K562 (cell line): ENCODE measurements at regions not wholly inside any gene's neighbourhood (a gene's known extent, or its start where the extent isn't known, plus 50 kb on each side); places are given as distances from the start of the nearest gene placed in this dataset.

ENCODE experiments used
- BCLAF1 ChIP-seq, 2 experiments: fragments of 450-650 bp in 1 of 2; IDR thresholded peaks; 2 replicates each; pipeline ENCODE4 v1.6.1; 2011 to 2017; ENCODE audit warnings: low read depth in 2 of 2, antibody characterized with exemption in 1 of 2, borderline replicate concordance in 1 of 2, low read length in 1 of 2, mild to moderate bottlenecking in 1 of 2, mixed read lengths in 1 of 2; ENCODE audit not compliant: control insufficient read depth in 1 of 2
- BRCA1 ChIP-seq, 2 experiments: fragments of 450-650 bp in 1 of 2; sonication (generic) in 1 of 2; formaldehyde crosslinking in 1 of 2; IDR thresholded peaks; 2 replicates each; pipeline versions ENCODE4 v1.5.0 to v1.6.1; 2017 to 2020; ENCODE audit warnings: mild to moderate bottlenecking in 1 of 2, missing genetic modification reagents in 1 of 2
- CBX3 ChIP-seq, 2 experiments: IDR thresholded peaks; 1 replicate in 1 of 2; 2 replicates in 1 of 2; pipeline ENCODE4 v1.6.1; 2012; ENCODE audit warnings: inconsistent platforms in 2 of 2, low read length in 2 of 2, borderline replicate concordance in 1 of 2, control low read depth in 1 of 2
- IRF9 ChIP-seq: fragments of 450-650 bp; IDR thresholded peaks from 2 replicates; pipeline ENCODE4 v1.6.1; 2016; ENCODE audit warnings: missing biosample characterization, missing genetic modification characterization
- MXD1 ChIP-seq: fragments of 250-450 bp; sonication (Bioruptor Pico); IDR thresholded peaks from 2 replicates; pipeline ENCODE4 v1.8.0; 2021; ENCODE audit warnings: borderline replicate concordance, mild to moderate bottlenecking, moderate library complexity; ENCODE audit not compliant: poor library complexity, severe bottlenecking
- NFRKB ChIP-seq: fragments of 450-650 bp; IDR thresholded peaks from 2 replicates; pipeline ENCODE4 v1.6.1; 2016; ENCODE audit warnings: low read depth
- POLR2A ChIP-seq: fragments of 450-650 bp; conservative IDR thresholded peaks from 2 replicates; pipeline ENCODE4 v1.6.1; 2016
- RCOR1 ChIP-seq, 2 experiments: IDR thresholded peaks; 2 replicates each; pipeline ENCODE4 v1.6.1; 2012; ENCODE audit warnings: low read depth in 2 of 2, low read length in 2 of 2, borderline replicate concordance in 1 of 2, improper control_type of control experiment in 1 of 2
- SMAD1 ChIP-seq: fragments of 150-350 bp; IDR thresholded peaks from 2 replicates; pipeline ENCODE4 v1.6.1; 2014; ENCODE audit warnings: low read length, low read depth; ENCODE audit not compliant: partially characterized antibody
- SMAD4 ChIP-seq: fragments of 250-450 bp; sonication (Bioruptor Pico); conservative IDR thresholded peaks from 2 replicates; pipeline ENCODE4 v1.8.0; 2021; ENCODE audit warnings: inconsistent platforms, mild to moderate bottlenecking, moderate library complexity
- SMARCE1 ChIP-seq: fragments of 450-650 bp; IDR thresholded peaks from 2 replicates; pipeline ENCODE4 v1.7.1; 2016; ENCODE audit warnings: mild to moderate bottlenecking
- TBL1XR1 ChIP-seq, 2 experiments: IDR thresholded peaks; 2 replicates each; pipeline ENCODE4 v1.6.1; 2012; ENCODE audit warnings: improper control_type of control experiment in 2 of 2, low read length in 2 of 2, mild to moderate bottlenecking in 1 of 2
- TEAD1 ChIP-seq, 2 experiments: fragments of 450-650 bp in 1 of 2; sonication (generic) in 1 of 2; formaldehyde crosslinking; IDR thresholded peaks; 2 replicates each; pipeline versions ENCODE4 v1.4.0 to v1.8.0; 2020 to 2022; ENCODE audit warnings: mild to moderate bottlenecking in 2 of 2, missing genetic modification reagents in 1 of 2
- ZEB2 ChIP-seq: fragments of 450-650 bp; IDR thresholded peaks from 2 replicates; pipeline ENCODE4 v1.6.1; 2016
- ZNF408 ChIP-seq: fragments of 250-450 bp; sonication (Bioruptor Pico); IDR thresholded peaks from 2 replicates; pipeline ENCODE4 v1.4.0; 2020; ENCODE audit warnings: low read depth, mild to moderate bottlenecking, moderate library complexity
- ZNF449 ChIP-seq: fragments of 250-450 bp; sonication (Bioruptor Pico); IDR thresholded peaks from 2 replicates; pipeline ENCODE4 v1.8.0; 2022; ENCODE audit warnings: moderate library complexity, mild to moderate bottlenecking, inconsistent platforms
- TF ChIP-seq, protein P1 (sequence below): IDR thresholded peaks from 2 replicates; pipeline ENCODE4 v1.6.1; 2011; ENCODE audit warnings: borderline replicate concordance, low read depth, mild to moderate bottlenecking, moderate library complexity, low read length; ENCODE audit not compliant: insufficient read depth, poor library complexity, severe bottlenecking
- TF ChIP-seq, protein P2 (sequence below): sonication (generic); IDR thresholded peaks from 2 replicates; pipeline ENCODE4 v1.6.1; 2016

DNA sequence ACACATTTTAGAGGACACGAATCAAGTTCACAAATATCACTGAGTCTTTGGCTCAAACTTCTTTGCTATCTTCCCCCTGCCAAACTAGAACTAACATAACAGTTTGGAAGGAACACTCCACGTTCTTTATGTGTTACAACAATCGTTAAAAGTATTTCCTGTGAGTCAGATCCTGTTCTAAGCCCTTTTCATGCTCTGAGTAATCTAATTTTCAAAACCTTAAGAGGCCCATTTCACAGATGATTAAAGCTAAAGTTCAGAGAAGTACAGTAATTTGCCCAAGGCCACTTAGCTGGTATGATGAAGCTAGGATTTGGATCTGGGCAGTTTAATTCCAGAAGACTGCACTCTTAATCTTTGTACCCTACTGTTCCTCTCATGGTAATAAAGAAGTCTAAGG is 854.4 kb upstream of the INTU start (continued):
- TF ChIP-seq, protein P1, sequence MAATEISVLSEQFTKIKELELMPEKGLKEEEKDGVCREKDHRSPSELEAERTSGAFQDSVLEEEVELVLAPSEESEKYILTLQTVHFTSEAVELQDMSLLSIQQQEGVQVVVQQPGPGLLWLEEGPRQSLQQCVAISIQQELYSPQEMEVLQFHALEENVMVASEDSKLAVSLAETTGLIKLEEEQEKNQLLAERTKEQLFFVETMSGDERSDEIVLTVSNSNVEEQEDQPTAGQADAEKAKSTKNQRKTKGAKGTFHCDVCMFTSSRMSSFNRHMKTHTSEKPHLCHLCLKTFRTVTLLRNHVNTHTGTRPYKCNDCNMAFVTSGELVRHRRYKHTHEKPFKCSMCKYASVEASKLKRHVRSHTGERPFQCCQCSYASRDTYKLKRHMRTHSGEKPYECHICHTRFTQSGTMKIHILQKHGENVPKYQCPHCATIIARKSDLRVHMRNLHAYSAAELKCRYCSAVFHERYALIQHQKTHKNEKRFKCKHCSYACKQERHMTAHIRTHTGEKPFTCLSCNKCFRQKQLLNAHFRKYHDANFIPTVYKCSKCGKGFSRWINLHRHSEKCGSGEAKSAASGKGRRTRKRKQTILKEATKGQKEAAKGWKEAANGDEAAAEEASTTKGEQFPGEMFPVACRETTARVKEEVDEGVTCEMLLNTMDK: no peak
- TF ChIP-seq TEAD1 (CRISPR knock-in tag; IDR thresholded peaks at IDR 0.05): no peak
- peak in 1 of 2 experiments; percentile 53; a peak in 2 of 4 replicates for TF ChIP-seq RCOR1 (IDR thresholded peaks at IDR 0.05; ENCODE audit: borderline replicate concordance in 1 of 2, low read depth in 2 of 2, low read length in 2 of 2)
- peak in 1 of 2 experiments; percentile 53; a peak in 1 of 4 replicates for TF ChIP-seq BCLAF1 (IDR thresholded peaks at IDR 0.05; ENCODE audit: borderline replicate concordance in 1 of 2, control insufficient read depth in 1 of 2, low read depth in 2 of 2, low read length in 1 of 2)
- no peak for TF ChIP-seq IRF9 (tag)
- TF ChIP-seq POLR2A: 0 out of 2 replicates have a peak, but pooled peaks have one; percentile 44
- peak in 1 of 2 experiments; percentile 29; a peak in 1 of 3 replicates for TF ChIP-seq CBX3 (IDR thresholded peaks at IDR 0.05; ENCODE audit: borderline replicate concordance in 1 of 2, low read length in 2 of 2)
- TF ChIP-seq ZNF408: no peak
- 0 out of 2 replicates have a peak, but pooled peaks have one; percentile 17 for TF ChIP-seq SMAD4 (CRISPR knock-in tag)
- TF ChIP-seq SMAD1: no peak
- no peak for TF ChIP-seq ZEB2
- peak; percentile 53 for TF ChIP-seq NFRKB
- 0 out of 4 replicates have a peak, but pooled peaks of 1 of the 2 experiments have one; percentile 11 for TF ChIP-seq TBL1XR1 (IDR thresholded peaks at IDR 0.05; ENCODE audit: low read length in 2 of 2)
- no peak for TF ChIP-seq BRCA1 (IDR thresholded peaks at IDR 0.05)
- no peak for TF ChIP-seq BRCA1 (CRISPR knock-in tag; IDR thresholded peaks at IDR 0.05)
- TF ChIP-seq, protein P2, sequence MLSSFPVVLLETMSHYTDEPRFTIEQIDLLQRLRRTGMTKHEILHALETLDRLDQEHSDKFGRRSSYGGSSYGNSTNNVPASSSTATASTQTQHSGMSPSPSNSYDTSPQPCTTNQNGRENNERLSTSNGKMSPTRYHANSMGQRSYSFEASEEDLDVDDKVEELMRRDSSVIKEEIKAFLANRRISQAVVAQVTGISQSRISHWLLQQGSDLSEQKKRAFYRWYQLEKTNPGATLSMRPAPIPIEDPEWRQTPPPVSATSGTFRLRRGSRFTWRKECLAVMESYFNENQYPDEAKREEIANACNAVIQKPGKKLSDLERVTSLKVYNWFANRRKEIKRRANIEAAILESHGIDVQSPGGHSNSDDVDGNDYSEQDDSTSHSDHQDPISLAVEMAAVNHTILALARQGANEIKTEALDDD: 0 out of 2 replicates have a peak, but pooled peaks have one; percentile 59
- peak; percentile 21; the same call in 1 of the 2 replicates for TF ChIP-seq SMARCE1
- TF ChIP-seq ZNF449: no peak
- no peak for TF ChIP-seq MXD1 (CRISPR knock-in tag)
